ENCODE measurements at regions not wholly inside any gene's neighbourhood (a gene's known extent, or its start where the extent isn't known, plus 50 kb on each side); places are given as distances from the start of the nearest gene placed in this dataset.
"Not testable (repeated sequence)": the region's sequence is repeated elsewhere in the genome, so short reads cannot be mapped to it uniquely, and the experiment has no call there.

GRCh38 chr15:62272290-62272689 lies 107.2 kb upstream of the C2CD4B start:
- DNase-seq (ENCODE audit: low spot score), result no peak

GRCh38 chr15:62275831-62276230 lies 110.7 kb upstream of the C2CD4B start:
- no peak for DNase-seq (ENCODE audit: low spot score)

- no peak for DNase-seq (ENCODE audit: low spot score)
These were observed 112.8 kb upstream of the C2CD4B start for GRCh38 chr15:62277816-62278394.

GRCh38 chr15:62278534-62278933 lies 113.4 kb upstream of the C2CD4B start:
- no peak for DNase-seq (ENCODE audit: low spot score)

GRCh38 chr15:62279041-62279440 lies 114.0 kb upstream of the C2CD4B start:
- DNase-seq (ENCODE audit: low spot score), result no peak

- DNase-seq (ENCODE audit: low spot score), result no peak
These were observed 115.5 kb upstream of the C2CD4B start for GRCh38 chr15:62280625-62281024.

GRCh38 chr15:62281801-62282200 lies 116.7 kb upstream of the C2CD4B start:
- DNase-seq (ENCODE audit: low spot score), result not testable (repeated sequence)

- DNase-seq (ENCODE audit: low spot score), result no peak
These were observed 122.2 kb upstream of the C2CD4B start for GRCh38 chr15:62287066-62287857.

- no peak for DNase-seq (ENCODE audit: low spot score)
These were observed 123.4 kb upstream of the C2CD4B start for GRCh38 chr15:62288361-62289017.

GRCh38 chr15:62291262-62291661 lies 126.2 kb upstream of the C2CD4B start:
- DNase-seq (ENCODE audit: low spot score), result no peak

- DNase-seq (ENCODE audit: low spot score), result no peak
These were observed 131.8 kb upstream of the C2CD4B start for GRCh38 chr15:62296756-62297507.

- no peak for DNase-seq (ENCODE audit: low spot score)
These were observed 132.4 kb upstream of the C2CD4B start for GRCh38 chr15:62297522-62297921.

- no peak for DNase-seq (ENCODE audit: low spot score)
These were observed 132.8 kb upstream of the C2CD4B start for GRCh38 chr15:62297933-62298332.

GRCh38 chr15:62298811-62299210 lies 133.7 kb upstream of the C2CD4B start:
- DNase-seq (ENCODE audit: low spot score), result no peak

GRCh38 chr15:62299541-62299940 lies 134.5 kb upstream of the C2CD4B start:
- no peak for DNase-seq (ENCODE audit: low spot score)

GRCh38 chr15:62301993-62302675 lies 137.0 kb upstream of the C2CD4B start:
- no peak for DNase-seq (ENCODE audit: low spot score)

GRCh38 chr15:62306851-62307504 lies 141.9 kb upstream of the C2CD4B start:
- no peak for DNase-seq (ENCODE audit: low spot score)

GRCh38 chr15:62307551-62307950 lies 142.5 kb upstream of the C2CD4B start:
- no peak for DNase-seq (ENCODE audit: low spot score)

GRCh38 chr15:62316413-62317060 lies 151.5 kb upstream of the C2CD4B start:
- no peak for DNase-seq (ENCODE audit: low spot score)

- DNase-seq (ENCODE audit: low spot score), result no peak
These were observed 155.2 kb upstream of the C2CD4B start for GRCh38 chr15:62320259-62320658.

- DNase-seq (ENCODE audit: low spot score), result no peak
These were observed 158.3 kb upstream of the C2CD4B start for GRCh38 chr15:62323353-62323890.

Measured in hematopoietic multipotent progenitor cell treated with erythropoietin and hydrocortisone succinate and interleukin-3 and kit ligand, for 17 days (in vitro differentiated cells).